NCI-H1436 treated with DMSO at 0.1 percent for 48 hours (cell line): ENCODE measurements at regions not wholly inside any gene's neighbourhood (a gene's known extent, or its start where the extent isn't known, plus 50 kb on each side); places are given as distances from the start of the nearest gene placed in this dataset.
"Not testable (repeated sequence)": the region's sequence is repeated elsewhere in the genome, so short reads cannot be mapped to it uniquely, and the experiment has no call there.

ENCODE experiments used
- DNase-seq: peaks from one replicate; lab custom pipeline; 2025; lab: John Stamatoyannopoulos, UW

DNA sequence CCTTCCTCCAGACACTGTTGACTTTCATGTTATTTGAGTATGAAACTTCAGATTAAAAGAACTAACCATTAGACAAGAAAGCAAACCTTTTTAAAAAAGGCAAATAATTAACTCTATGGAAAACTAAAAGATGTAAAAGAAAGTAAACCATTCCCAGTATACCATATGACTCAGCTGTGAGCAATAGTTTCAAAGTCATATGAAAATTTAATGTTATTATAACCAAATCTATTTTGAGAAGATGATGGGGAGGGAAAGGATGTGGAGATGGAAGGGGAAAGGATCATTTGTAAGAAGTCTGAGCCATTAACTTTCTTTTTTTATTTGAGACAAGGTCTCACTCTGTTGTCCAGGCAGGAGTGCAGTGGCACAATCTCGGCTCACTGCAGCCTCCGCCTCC is 131.8 kb downstream of the IRX5 start:
- no peak for DNase-seq

GRCh38 chr16:55072976-55073375 is 142.3 kb downstream of the IRX5 start:
- DNase-seq, result no peak

GRCh38 chr16:55073830-55074229 is 143.2 kb downstream of the IRX5 start:
- DNase-seq, result no peak

GRCh38 chr16:55075208-55075607 is 144.5 kb downstream of the IRX5 start:
- not testable (repeated sequence) for DNase-seq

- no peak for DNase-seq
Observed at GRCh38 chr16:55076053-55076452, 145.4 kb downstream of the IRX5 start.

GRCh38 chr16:55077266-55077665 is 146.6 kb downstream of the IRX5 start:
- DNase-seq, result no peak

- no peak for DNase-seq
Observed at GRCh38 chr16:55078153-55078552, 147.5 kb downstream of the IRX5 start.

DNA sequence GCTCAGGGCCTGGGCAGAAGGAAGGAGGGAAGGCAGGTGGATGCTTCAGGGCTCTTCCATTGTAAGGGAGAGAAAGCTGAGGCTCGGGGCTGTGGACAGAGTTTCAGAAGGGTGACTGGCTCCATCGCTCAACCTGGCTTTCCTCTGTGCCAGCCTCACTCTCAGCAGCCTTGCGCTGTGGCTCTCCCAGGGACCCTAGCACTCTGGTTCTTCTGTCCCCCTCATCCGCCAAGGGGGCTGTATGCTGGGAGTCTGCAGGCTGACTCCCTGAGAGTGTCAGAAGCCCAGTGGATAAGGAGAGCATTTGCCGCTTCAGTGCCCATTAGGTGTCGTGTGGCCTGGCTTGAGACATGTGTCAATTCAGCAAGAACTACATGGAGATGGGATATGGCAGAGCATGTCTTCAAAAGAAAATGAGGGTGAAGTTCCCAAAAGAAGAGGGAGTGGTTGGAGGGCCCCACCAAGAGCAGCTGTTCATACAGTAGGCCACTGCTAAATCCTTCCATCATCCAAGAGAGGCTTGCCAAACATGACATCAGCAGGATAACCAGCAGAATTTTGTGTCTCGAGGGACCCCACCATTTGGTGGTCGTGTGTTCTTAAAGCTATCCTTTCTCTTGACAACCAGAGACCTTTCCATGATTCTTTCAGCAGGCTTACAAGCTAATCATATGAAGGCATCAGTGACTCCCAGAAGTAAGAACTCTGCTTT is 148.2 kb downstream of the IRX5 start:
- DNase-seq, result no peak

GRCh38 chr16:55081622-55082590 is 151.2 kb downstream of the IRX5 start:
- no peak for DNase-seq

DNA sequence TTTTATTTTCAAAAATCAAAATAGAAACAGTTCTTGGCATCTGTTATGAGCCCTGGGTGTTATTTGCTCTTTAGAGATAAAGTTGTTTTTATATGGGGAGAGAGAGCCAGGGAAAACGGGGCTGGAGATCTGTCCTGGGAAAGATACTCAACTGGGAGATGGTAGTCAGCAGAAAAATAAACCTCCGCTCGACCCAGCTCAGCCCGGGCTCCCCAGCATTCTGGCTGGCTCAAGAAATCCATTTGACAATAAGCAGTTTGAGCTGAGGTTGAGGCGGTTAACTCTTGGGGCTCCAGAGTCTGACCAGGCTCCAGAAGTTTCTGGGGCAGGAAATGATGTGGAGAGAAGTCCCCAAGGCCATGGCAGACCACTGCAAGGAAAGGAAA is 151.9 kb downstream of the IRX5 start:
- no peak for DNase-seq

GRCh38 chr16:55083052-55083451 is 152.4 kb downstream of the IRX5 start:
- DNase-seq, result no peak

- DNase-seq, result no peak
Observed at GRCh38 chr16:55088098-55088497, 157.4 kb downstream of the IRX5 start.

- no peak for DNase-seq
Observed at GRCh38 chr16:55089600-55089999, 158.9 kb downstream of the IRX5 start.

GRCh38 chr16:55091213-55091870 is 160.7 kb downstream of the IRX5 start:
- DNase-seq, result no peak

DNA sequence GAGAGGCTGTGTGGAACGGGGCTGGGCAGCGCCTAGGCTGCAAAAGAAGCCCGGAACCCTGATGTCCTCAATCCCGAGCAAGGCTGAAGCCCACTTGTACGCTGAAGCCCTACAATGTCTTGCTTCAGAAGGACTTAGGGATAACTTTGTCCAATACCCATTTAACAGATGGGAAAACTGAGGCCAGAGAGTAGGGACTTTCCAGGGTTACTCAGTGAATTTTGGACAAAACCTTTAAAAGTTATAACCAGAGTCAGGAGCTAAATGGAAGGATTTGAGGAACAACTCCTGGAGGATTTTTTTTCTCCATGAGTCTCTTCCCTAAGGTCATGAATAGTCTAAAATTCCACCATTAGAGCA is 161.2 kb downstream of the IRX5 start:
- no peak for DNase-seq

DNA sequence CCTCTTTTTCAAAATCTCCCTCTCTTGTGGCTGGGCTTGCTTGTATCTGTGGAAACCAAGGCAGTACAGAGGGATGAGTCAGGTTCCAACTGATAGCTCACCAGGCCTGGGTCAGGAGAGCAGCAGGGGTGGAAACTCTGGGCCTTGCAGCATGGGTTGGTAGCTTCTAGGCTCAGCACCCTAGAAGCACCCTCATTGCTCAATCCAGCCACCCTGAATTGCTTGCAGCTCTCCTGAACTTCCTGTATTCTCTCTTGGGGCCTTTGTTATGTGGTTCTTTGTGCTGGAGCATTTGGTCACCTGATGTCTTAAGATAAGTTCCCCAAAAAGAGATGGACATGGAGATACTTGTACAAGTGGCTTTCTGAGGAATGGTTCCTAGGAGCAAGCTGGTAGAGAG is 169.4 kb downstream of the IRX5 start:
- no peak for DNase-seq

- DNase-seq, result no peak
Observed at GRCh38 chr16:55101026-55101425, 170.4 kb downstream of the IRX5 start.

- DNase-seq, result no peak
Observed at GRCh38 chr16:55102077-55102476, 171.4 kb downstream of the IRX5 start.

GRCh38 chr16:55102531-55102930 is 171.9 kb downstream of the IRX5 start:
- DNase-seq, result no peak

- no peak for DNase-seq
Observed at GRCh38 chr16:55107851-55108250, 177.2 kb downstream of the IRX5 start.

DNA sequence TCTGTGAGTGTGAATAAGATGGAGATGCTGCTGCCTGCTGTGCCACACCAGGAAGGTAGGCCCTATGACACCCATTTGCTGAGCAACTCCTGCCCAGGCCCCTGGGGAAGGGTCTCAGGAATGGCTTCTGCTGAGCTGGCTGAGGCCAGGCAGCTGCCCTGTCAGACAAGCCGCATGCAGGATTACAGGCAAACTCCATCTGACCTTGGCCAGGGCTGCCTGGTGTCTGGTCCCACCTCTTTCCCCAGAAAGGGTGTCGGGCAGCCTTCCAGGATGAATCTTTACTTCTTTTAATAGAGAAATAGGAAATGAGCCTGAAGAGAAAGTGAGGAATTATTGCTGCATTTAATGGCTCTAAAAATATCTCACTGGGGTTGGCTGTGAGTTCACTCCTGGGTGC is 182.5 kb downstream of the IRX5 start:
- DNase-seq, result no peak

- DNase-seq, result no peak
Observed at GRCh38 chr16:55115506-55115905, 184.8 kb downstream of the IRX5 start.
